Neural cell (in vitro differentiated cells): ENCODE measurements at regions not wholly inside any gene's neighbourhood (a gene's known extent, or its start where the extent isn't known, plus 50 kb on each side); places are given as distances from the start of the nearest gene placed in this dataset.

Experiments
- EP300 ChIP-seq: fragments of 450-650 bp; conservative IDR thresholded peaks from 2 replicates; pipeline ENCODE4 v1.6.1; 2014; ENCODE audit warnings: antibody characterized with exemption, mild to moderate bottlenecking, moderate library complexity; ENCODE audit not compliant: poor library complexity, severe bottlenecking
- EZH2 ChIP-seq: fragments of 200-600, 300-800 bp; shearing (Covaris generic), sonication (generic); IDR thresholded peaks from 2 replicates; pipeline ENCODE4 v1.6.1; 2014; ENCODE audit warnings: antibody characterized with exemption, low read length, borderline replicate concordance, mild to moderate bottlenecking; ENCODE audit not compliant: insufficient read depth, poor library complexity, severe bottlenecking
- MXI1 ChIP-seq: fragments of 450-650 bp; conservative IDR thresholded peaks from 2 replicates; pipeline ENCODE4 v1.6.1; 2014; ENCODE audit warnings: antibody characterized with exemption, mild to moderate bottlenecking; ENCODE audit not compliant: poor library complexity, severe bottlenecking
- POLR2AphosphoS5 ChIP-seq: IDR thresholded peaks from 2 replicates; pipeline ENCODE4 v1.6.1; 2012
- RAD21 ChIP-seq: fragments of 450-650 bp; conservative IDR thresholded peaks from 2 replicates; pipeline ENCODE4 v1.6.1; 2014; ENCODE audit warnings: antibody characterized with exemption, mild to moderate bottlenecking, moderate library complexity
- SMC3 ChIP-seq: fragments of 450-650 bp; conservative IDR thresholded peaks from 2 replicates; pipeline ENCODE4 v1.6.1; 2014; ENCODE audit warnings: antibody characterized with exemption, mild to moderate bottlenecking, moderate library complexity; ENCODE audit not compliant: poor library complexity
- TF ChIP-seq, protein P1 (sequence below): fragments of 450-650 bp; IDR thresholded peaks from 2 replicates; pipeline ENCODE4 v1.5.1; 2014; ENCODE audit warnings: antibody characterized with exemption, mild to moderate bottlenecking, moderate library complexity; ENCODE audit not compliant: poor library complexity, severe bottlenecking
- TF ChIP-seq, protein P2 (sequence below): IDR thresholded peaks from 2 replicates; pipeline ENCODE4 v1.6.1; 2012; ENCODE audit warnings: borderline replicate concordance

GRCh38 chr3:96267577-96267976, 546.8 kb upstream of the EPHA6 start:
- TF ChIP-seq, protein P1, sequence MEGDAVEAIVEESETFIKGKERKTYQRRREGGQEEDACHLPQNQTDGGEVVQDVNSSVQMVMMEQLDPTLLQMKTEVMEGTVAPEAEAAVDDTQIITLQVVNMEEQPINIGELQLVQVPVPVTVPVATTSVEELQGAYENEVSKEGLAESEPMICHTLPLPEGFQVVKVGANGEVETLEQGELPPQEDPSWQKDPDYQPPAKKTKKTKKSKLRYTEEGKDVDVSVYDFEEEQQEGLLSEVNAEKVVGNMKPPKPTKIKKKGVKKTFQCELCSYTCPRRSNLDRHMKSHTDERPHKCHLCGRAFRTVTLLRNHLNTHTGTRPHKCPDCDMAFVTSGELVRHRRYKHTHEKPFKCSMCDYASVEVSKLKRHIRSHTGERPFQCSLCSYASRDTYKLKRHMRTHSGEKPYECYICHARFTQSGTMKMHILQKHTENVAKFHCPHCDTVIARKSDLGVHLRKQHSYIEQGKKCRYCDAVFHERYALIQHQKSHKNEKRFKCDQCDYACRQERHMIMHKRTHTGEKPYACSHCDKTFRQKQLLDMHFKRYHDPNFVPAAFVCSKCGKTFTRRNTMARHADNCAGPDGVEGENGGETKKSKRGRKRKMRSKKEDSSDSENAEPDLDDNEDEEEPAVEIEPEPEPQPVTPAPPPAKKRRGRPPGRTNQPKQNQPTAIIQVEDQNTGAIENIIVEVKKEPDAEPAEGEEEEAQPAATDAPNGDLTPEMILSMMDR, result no peak
- TF ChIP-seq MXI1 (no peak), EZH2 (no peak), RAD21 (no peak), POLR2AphosphoS5 (no peak), SMC3 (no peak), EP300 (no peak)
- TF ChIP-seq, protein P2, sequence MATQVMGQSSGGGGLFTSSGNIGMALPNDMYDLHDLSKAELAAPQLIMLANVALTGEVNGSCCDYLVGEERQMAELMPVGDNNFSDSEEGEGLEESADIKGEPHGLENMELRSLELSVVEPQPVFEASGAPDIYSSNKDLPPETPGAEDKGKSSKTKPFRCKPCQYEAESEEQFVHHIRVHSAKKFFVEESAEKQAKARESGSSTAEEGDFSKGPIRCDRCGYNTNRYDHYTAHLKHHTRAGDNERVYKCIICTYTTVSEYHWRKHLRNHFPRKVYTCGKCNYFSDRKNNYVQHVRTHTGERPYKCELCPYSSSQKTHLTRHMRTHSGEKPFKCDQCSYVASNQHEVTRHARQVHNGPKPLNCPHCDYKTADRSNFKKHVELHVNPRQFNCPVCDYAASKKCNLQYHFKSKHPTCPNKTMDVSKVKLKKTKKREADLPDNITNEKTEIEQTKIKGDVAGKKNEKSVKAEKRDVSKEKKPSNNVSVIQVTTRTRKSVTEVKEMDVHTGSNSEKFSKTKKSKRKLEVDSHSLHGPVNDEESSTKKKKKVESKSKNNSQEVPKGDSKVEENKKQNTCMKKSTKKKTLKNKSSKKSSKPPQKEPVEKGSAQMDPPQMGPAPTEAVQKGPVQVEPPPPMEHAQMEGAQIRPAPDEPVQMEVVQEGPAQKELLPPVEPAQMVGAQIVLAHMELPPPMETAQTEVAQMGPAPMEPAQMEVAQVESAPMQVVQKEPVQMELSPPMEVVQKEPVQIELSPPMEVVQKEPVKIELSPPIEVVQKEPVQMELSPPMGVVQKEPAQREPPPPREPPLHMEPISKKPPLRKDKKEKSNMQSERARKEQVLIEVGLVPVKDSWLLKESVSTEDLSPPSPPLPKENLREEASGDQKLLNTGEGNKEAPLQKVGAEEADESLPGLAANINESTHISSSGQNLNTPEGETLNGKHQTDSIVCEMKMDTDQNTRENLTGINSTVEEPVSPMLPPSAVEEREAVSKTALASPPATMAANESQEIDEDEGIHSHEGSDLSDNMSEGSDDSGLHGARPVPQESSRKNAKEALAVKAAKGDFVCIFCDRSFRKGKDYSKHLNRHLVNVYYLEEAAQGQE, result no peak
